ENCODE measurements at regions not wholly inside any gene's neighbourhood (a gene's known extent, or its start where the extent isn't known, plus 50 kb on each side); places are given as distances from the start of the nearest gene placed in this dataset.

DNA sequence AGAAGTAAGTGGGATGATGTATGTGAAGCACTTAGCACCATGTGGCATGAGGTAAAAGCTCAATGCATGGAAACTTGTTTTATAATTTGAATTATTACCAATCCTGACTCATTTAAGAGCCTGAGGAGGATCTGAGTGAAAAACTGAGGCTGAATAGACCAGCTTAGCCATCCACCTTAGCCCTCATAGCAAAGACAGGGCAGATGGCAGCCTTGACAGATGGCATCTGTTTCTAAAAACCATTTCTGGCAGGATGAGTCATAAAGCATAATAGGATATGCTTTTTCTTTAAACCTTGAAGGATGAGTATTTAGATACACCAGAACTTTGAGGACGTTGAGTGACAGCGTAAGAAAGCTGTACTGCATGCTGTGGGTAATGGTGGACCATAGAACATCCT is 61.0 kb upstream of the NAV2 start:
- TF ChIP-seq EP300 (IDR thresholded peaks at IDR 0.05; ENCODE audit: borderline replicate concordance), result no peak
- TF ChIP-seq CEBPB (IDR thresholded peaks at IDR 0.05), result no peak

DNA sequence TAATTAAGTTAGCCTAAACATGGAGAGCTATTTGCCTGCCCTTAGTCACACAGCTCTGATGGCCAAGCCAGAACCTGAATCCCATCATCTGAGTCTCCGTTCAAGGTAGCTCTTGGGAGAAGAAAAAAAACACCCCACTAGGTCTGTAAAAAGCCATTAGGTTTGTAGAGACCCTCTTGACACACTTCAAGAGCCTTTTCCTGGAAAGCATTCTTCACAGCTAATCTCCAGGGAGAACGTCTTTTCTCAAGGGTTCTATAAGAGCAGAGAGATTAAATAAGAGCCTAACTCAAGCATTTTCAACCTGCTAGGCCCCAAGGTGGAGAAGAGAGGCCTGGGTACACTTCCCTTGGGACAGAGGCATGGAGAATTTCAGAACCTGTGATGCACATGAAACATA is 61.6 kb upstream of the NAV2 start:
- TF ChIP-seq YY1 (IDR thresholded peaks at IDR 0.05; ENCODE audit: low read depth), result no peak
- TF ChIP-seq, protein P1, sequence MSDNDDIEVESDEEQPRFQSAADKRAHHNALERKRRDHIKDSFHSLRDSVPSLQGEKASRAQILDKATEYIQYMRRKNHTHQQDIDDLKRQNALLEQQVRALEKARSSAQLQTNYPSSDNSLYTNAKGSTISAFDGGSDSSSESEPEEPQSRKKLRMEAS (IDR thresholded peaks at IDR 0.05), result no peak
- no peak for TF ChIP-seq TEAD4 (IDR thresholded peaks at IDR 0.05)
- TF ChIP-seq EGR1 (IDR thresholded peaks at IDR 0.05), result no peak
- no peak for TF ChIP-seq CEBPB (IDR thresholded peaks at IDR 0.05)
- TF ChIP-seq REST (IDR thresholded peaks at IDR 0.05; ENCODE audit: low read depth), result no peak
- no peak for TF ChIP-seq CREB1 (IDR thresholded peaks at IDR 0.05; ENCODE audit: low read depth)
- TF ChIP-seq FOXM1 (IDR thresholded peaks at IDR 0.05; ENCODE audit: borderline replicate concordance, low read depth), result no peak
- no peak for TF ChIP-seq RAD21 (IDR thresholded peaks at IDR 0.05; ENCODE audit: low read depth)
- no peak for TF ChIP-seq ZBTB7A (IDR thresholded peaks at IDR 0.05; ENCODE audit: low read depth)
- TF ChIP-seq, protein P2, sequence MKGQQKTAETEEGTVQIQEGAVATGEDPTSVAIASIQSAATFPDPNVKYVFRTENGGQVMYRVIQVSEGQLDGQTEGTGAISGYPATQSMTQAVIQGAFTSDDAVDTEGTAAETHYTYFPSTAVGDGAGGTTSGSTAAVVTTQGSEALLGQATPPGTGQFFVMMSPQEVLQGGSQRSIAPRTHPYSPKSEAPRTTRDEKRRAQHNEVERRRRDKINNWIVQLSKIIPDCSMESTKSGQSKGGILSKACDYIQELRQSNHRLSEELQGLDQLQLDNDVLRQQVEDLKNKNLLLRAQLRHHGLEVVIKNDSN (IDR thresholded peaks at IDR 0.05), result no peak
- TF ChIP-seq NFIC (IDR thresholded peaks at IDR 0.05), result no peak
- no peak for TF ChIP-seq TAF1 (IDR thresholded peaks at IDR 0.05; ENCODE audit: low read depth)
- no peak for TF ChIP-seq TCF12 (IDR thresholded peaks at IDR 0.05; ENCODE audit: low read depth)
- TF ChIP-seq EP300 (IDR thresholded peaks at IDR 0.05; ENCODE audit: borderline replicate concordance), result no peak

DNA sequence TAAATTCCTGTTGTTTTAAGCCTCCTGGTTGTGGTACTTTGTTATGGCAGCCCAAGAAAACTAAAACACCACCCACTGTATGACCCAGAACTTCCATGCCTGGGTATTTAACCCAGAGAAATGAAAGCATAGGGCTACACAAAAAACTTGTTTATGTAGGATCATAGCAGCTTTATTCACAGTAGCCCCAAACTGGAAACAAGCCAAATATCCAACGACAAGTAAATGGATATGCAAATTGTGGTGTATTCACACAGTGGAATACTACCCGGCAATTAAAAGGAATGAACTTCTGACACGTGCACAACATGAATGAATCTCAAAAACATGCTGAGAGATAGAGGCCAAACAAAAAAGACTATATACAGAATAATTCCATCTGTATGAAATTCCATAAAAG is 62.2 kb upstream of the NAV2 start:
- no peak for TF ChIP-seq EGR1 (IDR thresholded peaks at IDR 0.05)
- TF ChIP-seq, protein P2 (IDR thresholded peaks at IDR 0.05), result no peak
- TF ChIP-seq, protein P1 (IDR thresholded peaks at IDR 0.05), result no peak
- TF ChIP-seq TEAD4 (IDR thresholded peaks at IDR 0.05), result no peak
- TF ChIP-seq RAD21 (IDR thresholded peaks at IDR 0.05; ENCODE audit: low read depth), result no peak
- no peak for TF ChIP-seq NFIC (IDR thresholded peaks at IDR 0.05)

DNA sequence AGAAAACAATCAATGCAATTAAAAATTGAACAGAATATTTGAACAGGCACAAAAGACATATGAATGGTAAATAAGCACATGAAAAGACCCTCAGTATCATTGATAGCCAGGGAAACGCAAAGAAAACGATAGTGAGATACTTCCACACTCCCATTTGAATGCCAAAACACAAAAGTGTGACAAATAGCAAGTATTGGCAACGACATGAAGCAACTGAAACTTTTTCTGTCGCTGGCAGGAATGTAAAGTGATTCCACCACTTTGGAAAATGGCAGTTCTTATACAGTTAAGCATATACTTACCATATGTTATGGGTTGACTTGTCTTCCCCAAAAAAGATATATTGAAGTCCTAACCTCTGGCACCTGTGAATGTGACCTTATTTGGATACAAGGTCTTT is 62.9 kb upstream of the NAV2 start:
- TF ChIP-seq TEAD4 (IDR thresholded peaks at IDR 0.05) (no peak), TAF1 (IDR thresholded peaks at IDR 0.05; ENCODE audit: low read depth) (no peak), CREB1 (IDR thresholded peaks at IDR 0.05; ENCODE audit: low read depth) (no peak), RAD21 (IDR thresholded peaks at IDR 0.05; ENCODE audit: low read depth) (no peak)

DNA sequence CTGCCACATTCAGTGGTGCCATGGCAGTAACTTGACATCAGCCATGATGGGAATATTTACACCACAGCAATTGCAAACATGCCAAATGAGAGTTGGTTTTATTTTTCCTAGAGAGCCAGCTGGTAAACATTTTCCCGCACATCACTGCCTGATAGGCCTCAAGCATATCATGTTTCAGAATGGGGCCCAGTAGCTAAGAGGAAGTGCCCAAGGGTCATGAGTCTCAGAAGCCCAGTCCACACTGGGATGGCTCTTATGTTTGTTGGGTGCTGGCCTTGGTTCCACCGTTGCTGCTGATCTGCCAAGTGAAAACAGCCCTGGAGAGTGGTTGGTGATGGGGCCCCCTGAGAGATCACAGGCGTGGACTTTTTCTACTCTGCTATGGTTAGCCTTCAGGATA is 64.3 kb upstream of the NAV2 start:
- TF ChIP-seq REST (IDR thresholded peaks at IDR 0.05; ENCODE audit: low read depth) (no peak), TCF12 (IDR thresholded peaks at IDR 0.05; ENCODE audit: low read depth) (no peak), YY1 (IDR thresholded peaks at IDR 0.05; ENCODE audit: low read depth) (no peak), TAF1 (IDR thresholded peaks at IDR 0.05; ENCODE audit: low read depth) (no peak), RAD21 (IDR thresholded peaks at IDR 0.05; ENCODE audit: low read depth) (no peak), CREB1 (IDR thresholded peaks at IDR 0.05; ENCODE audit: low read depth) (no peak), EGR1 (IDR thresholded peaks at IDR 0.05) (no peak), EP300 (IDR thresholded peaks at IDR 0.05; ENCODE audit: borderline replicate concordance) (no peak), CEBPB (IDR thresholded peaks at IDR 0.05) (no peak), FOXM1 (IDR thresholded peaks at IDR 0.05; ENCODE audit: borderline replicate concordance, low read depth) (no peak), NFIC (IDR thresholded peaks at IDR 0.05) (no peak), TEAD4 (IDR thresholded peaks at IDR 0.05) (no peak), ZBTB7A (IDR thresholded peaks at IDR 0.05; ENCODE audit: low read depth) (no peak)
- TF ChIP-seq, protein P2 (IDR thresholded peaks at IDR 0.05), result no peak
- TF ChIP-seq, protein P1 (IDR thresholded peaks at IDR 0.05), result no peak

DNA sequence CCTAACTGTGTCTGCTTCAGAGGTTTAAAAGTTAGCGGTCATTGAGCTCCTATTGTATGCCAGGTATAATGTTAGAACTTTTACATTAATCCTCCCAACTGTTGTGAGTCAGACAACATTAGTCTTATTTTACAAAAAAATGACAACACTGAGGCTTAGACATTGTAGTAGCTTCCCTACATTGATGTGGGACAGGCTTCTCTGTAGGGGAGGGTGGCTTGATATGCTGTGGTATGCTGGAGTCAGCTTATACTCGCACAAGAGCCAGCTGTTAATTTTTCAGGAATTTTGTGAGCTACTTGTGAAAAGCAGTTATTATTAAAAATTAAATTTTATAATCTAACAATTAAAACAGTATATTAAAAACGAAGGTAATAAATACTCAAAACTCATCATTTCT is 64.8 kb upstream of the NAV2 start:
- TF ChIP-seq CEBPB (IDR thresholded peaks at IDR 0.05) (no peak), TEAD4 (IDR thresholded peaks at IDR 0.05) (no peak), EGR1 (IDR thresholded peaks at IDR 0.05) (no peak), ZBTB7A (IDR thresholded peaks at IDR 0.05; ENCODE audit: low read depth) (no peak), EP300 (IDR thresholded peaks at IDR 0.05; ENCODE audit: borderline replicate concordance) (no peak), REST (IDR thresholded peaks at IDR 0.05; ENCODE audit: low read depth) (no peak), TAF1 (IDR thresholded peaks at IDR 0.05; ENCODE audit: low read depth) (no peak), YY1 (IDR thresholded peaks at IDR 0.05; ENCODE audit: low read depth) (no peak), NFIC (IDR thresholded peaks at IDR 0.05) (no peak)

Data from Ishikawa (cell line).